ENCODE measurements at regions not wholly inside any gene's neighbourhood (a gene's known extent, or its start where the extent isn't known, plus 50 kb on each side); places are given as distances from the start of the nearest gene placed in this dataset.

GRCh38 chr2:219772103-219772635 is 144.7 kb downstream of the SLC4A3 start:
- TF ChIP-seq CTCF (IDR thresholded peaks at IDR 0.05; ENCODE audit: poor library complexity, severe bottlenecking) (peak; percentile 10), RAD21 (conservative IDR thresholded peaks at IDR 0.05) (no peak), TAF1 (IDR thresholded peaks at IDR 0.05; ENCODE audit: low read depth) (no peak), POLR2AphosphoS5 (IDR thresholded peaks at IDR 0.05) (peak; percentile 29)
- TF ChIP-seq, protein P1, sequence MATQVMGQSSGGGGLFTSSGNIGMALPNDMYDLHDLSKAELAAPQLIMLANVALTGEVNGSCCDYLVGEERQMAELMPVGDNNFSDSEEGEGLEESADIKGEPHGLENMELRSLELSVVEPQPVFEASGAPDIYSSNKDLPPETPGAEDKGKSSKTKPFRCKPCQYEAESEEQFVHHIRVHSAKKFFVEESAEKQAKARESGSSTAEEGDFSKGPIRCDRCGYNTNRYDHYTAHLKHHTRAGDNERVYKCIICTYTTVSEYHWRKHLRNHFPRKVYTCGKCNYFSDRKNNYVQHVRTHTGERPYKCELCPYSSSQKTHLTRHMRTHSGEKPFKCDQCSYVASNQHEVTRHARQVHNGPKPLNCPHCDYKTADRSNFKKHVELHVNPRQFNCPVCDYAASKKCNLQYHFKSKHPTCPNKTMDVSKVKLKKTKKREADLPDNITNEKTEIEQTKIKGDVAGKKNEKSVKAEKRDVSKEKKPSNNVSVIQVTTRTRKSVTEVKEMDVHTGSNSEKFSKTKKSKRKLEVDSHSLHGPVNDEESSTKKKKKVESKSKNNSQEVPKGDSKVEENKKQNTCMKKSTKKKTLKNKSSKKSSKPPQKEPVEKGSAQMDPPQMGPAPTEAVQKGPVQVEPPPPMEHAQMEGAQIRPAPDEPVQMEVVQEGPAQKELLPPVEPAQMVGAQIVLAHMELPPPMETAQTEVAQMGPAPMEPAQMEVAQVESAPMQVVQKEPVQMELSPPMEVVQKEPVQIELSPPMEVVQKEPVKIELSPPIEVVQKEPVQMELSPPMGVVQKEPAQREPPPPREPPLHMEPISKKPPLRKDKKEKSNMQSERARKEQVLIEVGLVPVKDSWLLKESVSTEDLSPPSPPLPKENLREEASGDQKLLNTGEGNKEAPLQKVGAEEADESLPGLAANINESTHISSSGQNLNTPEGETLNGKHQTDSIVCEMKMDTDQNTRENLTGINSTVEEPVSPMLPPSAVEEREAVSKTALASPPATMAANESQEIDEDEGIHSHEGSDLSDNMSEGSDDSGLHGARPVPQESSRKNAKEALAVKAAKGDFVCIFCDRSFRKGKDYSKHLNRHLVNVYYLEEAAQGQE (IDR thresholded peaks at IDR 0.05; ENCODE audit: borderline replicate concordance), result no peak
